IgD-negative memory B cell (primary cell): ENCODE measurements at regions not wholly inside any gene's neighbourhood (a gene's known extent, or its start where the extent isn't known, plus 50 kb on each side); places are given as distances from the start of the nearest gene placed in this dataset.

Source experiments
- H3K27ac Mint-ChIP-seq, 3 donors: one replicate each; pipeline ENCODE4 v1.8.0; 2020 to 2022; ENCODE audit warnings: mild to moderate bottlenecking in 3 of 3, mixed read lengths in 3 of 3, moderate library complexity in 1 of 3
- H3K27me3 Mint-ChIP-seq: one replicate; pipeline ENCODE4 v1.8.0; 2021; ENCODE audit warnings: mixed read lengths
- H3K36me3 Mint-ChIP-seq: one replicate; pipeline ENCODE4 v1.8.0; 2020; ENCODE audit warnings: mild to moderate bottlenecking, mixed read lengths
- H3K4me1 Mint-ChIP-seq, 3 donors: one replicate each; pipeline ENCODE4 v1.8.0; 2020 to 2022; ENCODE audit warnings: mixed read lengths in 3 of 3, mild to moderate bottlenecking in 1 of 3
- H3K4me3 Mint-ChIP-seq, 4 donors: one replicate each; pipeline ENCODE4 v1.8.0; 2020 to 2022; ENCODE audit warnings: mild to moderate bottlenecking in 4 of 4, mixed read lengths in 4 of 4, moderate library complexity in 3 of 4
- H3K9me3 Mint-ChIP-seq, 3 donors: one replicate each; pipeline ENCODE4 v1.8.0; 2020 to 2021; ENCODE audit warnings: mixed read lengths in 3 of 3, mild to moderate bottlenecking in 1 of 3

- Mint-ChIP-seq H3K27me3 (no peaks in the 10 kb centered on the region), H3K27ac (no peak overlapping the region), H3K4me3 (no peak overlapping the region), H3K9me3 (peaks cover 0 to 2% (median 0%) of the 10 kb centered on the region in 3 donors), H3K4me1 (peaks cover 0 to 4% (median 0%) of the 10 kb centered on the region in 3 donors), H3K36me3 (no peaks in the 10 kb centered on the region)
These were observed 119.0 kb upstream of the TMEFF2 start for GRCh38 chr2:192313773-192314172.

GRCh38 chr2:192311701-192312460 lies 117.1 kb upstream of the TMEFF2 start:
- Mint-ChIP-seq H3K36me3 (no peaks in the 10 kb centered on the region), H3K9me3 (peaks cover 0 to 2% (median 0%) of the 10 kb centered on the region in 3 donors), H3K27ac (no peak overlapping the region), H3K27me3 (no peaks in the 10 kb centered on the region), H3K4me1 (peaks cover 0 to 4% (median 0%) of the 10 kb centered on the region in 3 donors), H3K4me3 (no peak overlapping the region)

GRCh38 chr2:192307530-192307929 lies 112.8 kb upstream of the TMEFF2 start:
- H3K9me3 Mint-ChIP-seq: peaks cover 0 to 2% (median 0%) of the 10 kb centered on the region in 3 donors
- H3K36me3 Mint-ChIP-seq: no peaks in the 10 kb centered on the region

GRCh38 chr2:192298664-192299063 lies 103.9 kb upstream of the TMEFF2 start:
- H3K9me3 Mint-ChIP-seq: no peaks in the 10 kb centered on the region
- no peaks in the 10 kb centered on the region for H3K27me3 Mint-ChIP-seq

More at GRCh38 chr2:192307530-192307929, 112.8 kb upstream of the TMEFF2 start:
- no peak overlapping the region for H3K27ac Mint-ChIP-seq
- no peaks in the 10 kb centered on the region for H3K27me3 Mint-ChIP-seq
- peaks cover 0 to 4% (median 0%) of the 10 kb centered on the region in 3 donors for H3K4me1 Mint-ChIP-seq
- H3K4me3 Mint-ChIP-seq: no peak overlapping the region

GRCh38 chr2:192292478-192292877 lies 97.7 kb upstream of the TMEFF2 start:
- Mint-ChIP-seq H3K4me3 (no peak overlapping the region), H3K27ac (no peak overlapping the region), H3K27me3 (no peaks in the 10 kb centered on the region), H3K4me1 (no peaks in the 10 kb centered on the region), H3K9me3 (peaks cover 0 to 2% (median 0%) of the 10 kb centered on the region in 3 donors), H3K36me3 (no peaks in the 10 kb centered on the region)

More at GRCh38 chr2:192298664-192299063, 103.9 kb upstream of the TMEFF2 start:
- Mint-ChIP-seq H3K36me3 (no peaks in the 10 kb centered on the region), H3K4me3 (no peak overlapping the region), H3K4me1 (no peaks in the 10 kb centered on the region), H3K27ac (no peak overlapping the region)

GRCh38 chr2:192288295-192288694 lies 93.6 kb upstream of the TMEFF2 start:
- peaks cover 0 to 2% (median 0%) of the 10 kb centered on the region in 3 donors for H3K9me3 Mint-ChIP-seq
- no peaks in the 10 kb centered on the region for H3K4me1 Mint-ChIP-seq
- no peak overlapping the region for H3K27ac Mint-ChIP-seq

GRCh38 chr2:192286093-192286701 lies 91.5 kb upstream of the TMEFF2 start:
- peaks cover 0 to 2% (median 0%) of the 10 kb centered on the region in 3 donors for H3K9me3 Mint-ChIP-seq
- H3K27me3 Mint-ChIP-seq: no peaks in the 10 kb centered on the region
- no peak overlapping the region for H3K27ac Mint-ChIP-seq
- H3K4me1 Mint-ChIP-seq: no peaks in the 10 kb centered on the region
- H3K36me3 Mint-ChIP-seq: no peaks in the 10 kb centered on the region
- H3K4me3 Mint-ChIP-seq: no peak overlapping the region

More at GRCh38 chr2:192288295-192288694, 93.6 kb upstream of the TMEFF2 start:
- no peak overlapping the region for H3K4me3 Mint-ChIP-seq
- H3K27me3 Mint-ChIP-seq: no peaks in the 10 kb centered on the region
- H3K36me3 Mint-ChIP-seq: no peaks in the 10 kb centered on the region

- H3K9me3 Mint-ChIP-seq: no peaks in the 10 kb centered on the region
- H3K27me3 Mint-ChIP-seq: no peaks in the 10 kb centered on the region
- no peak overlapping the region for H3K4me3 Mint-ChIP-seq
- H3K27ac Mint-ChIP-seq: no peak overlapping the region
- H3K36me3 Mint-ChIP-seq: no peaks in the 10 kb centered on the region
- H3K4me1 Mint-ChIP-seq: no peaks in the 10 kb centered on the region
These were observed 88.7 kb upstream of the TMEFF2 start for GRCh38 chr2:192283450-192283849.

- Mint-ChIP-seq H3K4me3 (no peak overlapping the region), H3K9me3 (peaks cover 0 to 3% (median 0%) of the 10 kb centered on the region in 3 donors), H3K27me3 (no peaks in the 10 kb centered on the region), H3K4me1 (peaks cover 2 to 7% (median 7%) of the 10 kb centered on the region in 3 donors), H3K36me3 (no peaks in the 10 kb centered on the region), H3K27ac (no peak overlapping the region)
These were observed 84.0 kb upstream of the TMEFF2 start for GRCh38 chr2:192278701-192279100.

GRCh38 chr2:192277494-192278109 lies 82.9 kb upstream of the TMEFF2 start:
- Mint-ChIP-seq H3K4me1 (peaks cover 2 to 7% (median 7%) of the 10 kb centered on the region in 3 donors), H3K27ac (no peak overlapping the region), H3K9me3 (peaks cover 0 to 3% (median 0%) of the 10 kb centered on the region in 3 donors), H3K36me3 (no peaks in the 10 kb centered on the region), H3K4me3 (no peak overlapping the region), H3K27me3 (no peaks in the 10 kb centered on the region)

- no peaks in the 10 kb centered on the region for H3K27me3 Mint-ChIP-seq
- no peak overlapping the region for H3K27ac Mint-ChIP-seq
- peaks cover 2 to 7% (median 7%) of the 10 kb centered on the region in 3 donors for H3K4me1 Mint-ChIP-seq
- H3K36me3 Mint-ChIP-seq: no peaks in the 10 kb centered on the region
- no peak overlapping the region for H3K4me3 Mint-ChIP-seq
- H3K9me3 Mint-ChIP-seq: peaks cover 0 to 3% (median 0%) of the 10 kb centered on the region in 3 donors
These were observed 80.9 kb upstream of the TMEFF2 start for GRCh38 chr2:192275632-192276031.

- Mint-ChIP-seq H3K27ac (no peak overlapping the region), H3K4me3 (no peak overlapping the region), H3K36me3 (no peaks in the 10 kb centered on the region), H3K9me3 (no peaks in the 10 kb centered on the region), H3K4me1 (no peaks in the 10 kb centered on the region), H3K27me3 (no peaks in the 10 kb centered on the region)
These were observed 72.8 kb upstream of the TMEFF2 start for GRCh38 chr2:192267484-192267883.

GRCh38 chr2:192265751-192266150 lies 71.0 kb upstream of the TMEFF2 start:
- H3K9me3 Mint-ChIP-seq: no peaks in the 10 kb centered on the region
- no peak overlapping the region for H3K4me3 Mint-ChIP-seq
- H3K36me3 Mint-ChIP-seq: no peaks in the 10 kb centered on the region
- no peak overlapping the region for H3K27ac Mint-ChIP-seq
- H3K27me3 Mint-ChIP-seq: no peaks in the 10 kb centered on the region
- H3K4me1 Mint-ChIP-seq: no peaks in the 10 kb centered on the region

- H3K27me3 Mint-ChIP-seq: no peaks in the 10 kb centered on the region
- no peaks in the 10 kb centered on the region for H3K4me1 Mint-ChIP-seq
- H3K27ac Mint-ChIP-seq: no peak overlapping the region
- H3K36me3 Mint-ChIP-seq: no peaks in the 10 kb centered on the region
- H3K9me3 Mint-ChIP-seq: no peaks in the 10 kb centered on the region
- H3K4me3 Mint-ChIP-seq: no peak overlapping the region
These were observed 59.7 kb upstream of the TMEFF2 start for GRCh38 chr2:192254444-192254843.

GRCh38 chr2:192253692-192254091 lies 59.0 kb upstream of the TMEFF2 start:
- no peaks in the 10 kb centered on the region for H3K9me3 Mint-ChIP-seq
- no peak overlapping the region for H3K4me3 Mint-ChIP-seq
- H3K4me1 Mint-ChIP-seq: no peaks in the 10 kb centered on the region
- no peak overlapping the region for H3K27ac Mint-ChIP-seq
- no peaks in the 10 kb centered on the region for H3K36me3 Mint-ChIP-seq
- no peaks in the 10 kb centered on the region for H3K27me3 Mint-ChIP-seq
